Muscle layer of colon (tissue), 2 donors: ENCODE measurements at regions not wholly inside any gene's neighbourhood (a gene's known extent, or its start where the extent isn't known, plus 50 kb on each side); places are given as distances from the start of the nearest gene placed in this dataset.

Experiments used
- H3K27ac ChIP-seq: one replicate; pipeline ENCODE4 v1.7.0; 2013; ENCODE audit warnings: low read depth, mild to moderate bottlenecking, low read length, moderate library complexity
- H3K27me3 ChIP-seq, 2 donors: one replicate each; pipeline ENCODE4 v1.7.0; 2013; ENCODE audit warnings: low read length in 2 of 2, mild to moderate bottlenecking in 2 of 2; ENCODE audit not compliant: insufficient read depth in 2 of 2, control insufficient read depth in 1 of 2
- H3K36me3 ChIP-seq: one replicate; pipeline ENCODE4 v1.7.0; 2013; ENCODE audit warnings: mild to moderate bottlenecking, low read length; ENCODE audit not compliant: insufficient read depth
- H3K4me1 ChIP-seq: one replicate; pipeline ENCODE4 v1.7.0; 2013; ENCODE audit warnings: mild to moderate bottlenecking, low read length; ENCODE audit not compliant: insufficient read depth
- H3K4me3 ChIP-seq, 2 donors: one replicate each; pipeline ENCODE4 v1.7.0; 2013; ENCODE audit warnings: low read length in 2 of 2, low read depth in 1 of 2, mild to moderate bottlenecking in 1 of 2, moderate library complexity in 1 of 2
- H3K9ac ChIP-seq: one replicate; pipeline ENCODE4 v1.7.0; 2013; ENCODE audit warnings: low read length
- H3K9me3 ChIP-seq: one replicate; pipeline ENCODE4 v1.7.0; 2013; ENCODE audit warnings: mild to moderate bottlenecking, low read length
- donor health status: abdominal sarcoma.
- donor health status: Adenocarcinoma of cecum.

DNA sequence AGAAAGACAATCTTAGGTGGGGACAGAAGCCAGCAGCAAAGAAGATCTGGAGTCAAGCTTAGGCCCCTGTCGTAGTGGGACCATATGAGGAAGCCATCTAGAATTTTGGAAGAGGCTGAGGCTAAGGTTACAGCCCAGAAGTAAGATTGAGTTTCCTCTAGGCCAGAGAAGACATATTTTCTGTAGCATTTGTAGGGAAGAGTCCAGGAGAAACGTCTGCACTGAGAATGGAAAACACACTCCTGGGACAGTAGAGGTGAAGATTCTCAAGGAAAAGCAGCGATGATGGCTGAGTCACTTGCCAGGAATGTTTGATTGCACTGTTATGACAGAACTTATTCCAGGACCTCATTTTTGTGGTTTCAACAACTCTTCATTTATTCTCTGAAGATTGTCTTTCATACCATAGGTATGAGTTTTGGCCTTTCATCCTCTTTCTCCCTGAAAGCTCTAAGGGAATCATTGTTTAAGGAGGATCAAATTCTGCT, 107.2 kb downstream of the GTPBP8 start:
- H3K4me1 ChIP-seq = no peaks in the 10 kb centered on the region
- no peaks in the 10 kb centered on the region for H3K27me3 ChIP-seq
- no peaks in the 10 kb centered on the region for H3K9me3 ChIP-seq
- no peak overlapping the region for H3K4me3 ChIP-seq
- H3K9ac ChIP-seq = no peak overlapping the region
- no peak overlapping the region for H3K27ac ChIP-seq
- no peaks in the 10 kb centered on the region for H3K36me3 ChIP-seq

DNA sequence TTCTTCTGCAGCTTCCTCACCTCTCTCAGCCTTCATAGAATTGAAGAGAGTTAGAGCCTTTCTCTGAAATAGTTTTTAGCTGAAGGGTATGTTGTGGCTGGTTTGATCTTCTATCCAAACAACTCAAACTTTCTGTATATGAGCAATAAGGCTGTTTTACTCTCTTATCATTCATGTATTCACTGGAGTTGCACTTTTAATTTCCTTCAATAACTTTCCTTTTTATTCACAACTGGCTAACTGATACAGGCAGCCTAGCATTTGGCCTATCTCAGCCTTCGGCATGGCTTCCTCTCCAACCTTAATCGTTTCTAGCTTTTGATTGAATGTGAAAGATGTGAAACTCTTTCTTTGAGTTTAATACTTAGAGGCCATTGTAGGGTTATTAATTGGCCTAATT, 109.3 kb downstream of the GTPBP8 start:
- Histone ChIP-seq H3K9me3 (no peaks in the 10 kb centered on the region), H3K27me3 (no peaks in the 10 kb centered on the region), H3K4me3 (no peak overlapping the region), H3K36me3 (no peaks in the 10 kb centered on the region), H3K4me1 (peaks cover 6% of the 10 kb centered on the region), H3K9ac (no peak overlapping the region), H3K27ac (no peak overlapping the region)

- no peak overlapping the region for H3K4me3 ChIP-seq
- no peaks in the 10 kb centered on the region for H3K27me3 ChIP-seq
- no peak overlapping the region for H3K27ac ChIP-seq
- no peaks in the 10 kb centered on the region for H3K9me3 ChIP-seq
- peaks cover 11% of the 10 kb centered on the region for H3K4me1 ChIP-seq
- H3K9ac ChIP-seq = no peak overlapping the region
- H3K36me3 ChIP-seq = no peaks in the 10 kb centered on the region
These were observed 107.8 kb upstream of the BOC start for GRCh38 chr3:113103588-113103987.

GRCh38 chr3:113104357-113105092, 106.8 kb upstream of the BOC start:
- Histone ChIP-seq H3K36me3 (no peaks in the 10 kb centered on the region), H3K27me3 (no peaks in the 10 kb centered on the region), H3K4me1 (peaks cover 11% of the 10 kb centered on the region), H3K4me3 (no peak overlapping the region), H3K27ac (peak overlapping the region; percentile 19), H3K9ac (no peak overlapping the region), H3K9me3 (no peaks in the 10 kb centered on the region)

DNA sequence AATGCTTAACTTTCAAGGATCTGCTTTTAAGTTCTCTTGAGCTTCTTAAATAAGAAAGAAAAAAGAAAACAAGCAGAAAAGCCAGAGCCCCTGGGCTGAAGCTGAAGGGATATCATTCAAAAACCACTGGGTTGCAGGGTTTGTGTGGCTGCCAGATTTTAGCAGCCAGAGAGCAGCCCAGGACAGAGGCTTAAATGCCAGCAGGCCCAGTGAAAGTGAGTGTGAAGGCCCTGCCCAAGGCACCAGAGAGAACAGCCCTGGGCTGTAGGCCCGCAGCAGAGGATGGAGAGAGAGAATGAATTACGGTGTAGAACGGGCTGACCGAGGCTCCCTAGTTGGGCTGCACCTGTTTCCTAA, 106.3 kb upstream of the BOC start:
- no peaks in the 10 kb centered on the region for H3K9me3 ChIP-seq
- H3K36me3 ChIP-seq = no peaks in the 10 kb centered on the region
- H3K4me3 ChIP-seq = no peak overlapping the region
- peak overlapping the region; percentile 19 for H3K27ac ChIP-seq
- H3K9ac ChIP-seq = no peak overlapping the region
- H3K4me1 ChIP-seq = peaks cover 11% of the 10 kb centered on the region
- no peaks in the 10 kb centered on the region for H3K27me3 ChIP-seq

- H3K36me3 ChIP-seq = no peaks in the 10 kb centered on the region
- no peaks in the 10 kb centered on the region for H3K9me3 ChIP-seq
- H3K27ac ChIP-seq = no peak overlapping the region
These were observed 105.2 kb upstream of the BOC start for GRCh38 chr3:113105966-113106660.

DNA sequence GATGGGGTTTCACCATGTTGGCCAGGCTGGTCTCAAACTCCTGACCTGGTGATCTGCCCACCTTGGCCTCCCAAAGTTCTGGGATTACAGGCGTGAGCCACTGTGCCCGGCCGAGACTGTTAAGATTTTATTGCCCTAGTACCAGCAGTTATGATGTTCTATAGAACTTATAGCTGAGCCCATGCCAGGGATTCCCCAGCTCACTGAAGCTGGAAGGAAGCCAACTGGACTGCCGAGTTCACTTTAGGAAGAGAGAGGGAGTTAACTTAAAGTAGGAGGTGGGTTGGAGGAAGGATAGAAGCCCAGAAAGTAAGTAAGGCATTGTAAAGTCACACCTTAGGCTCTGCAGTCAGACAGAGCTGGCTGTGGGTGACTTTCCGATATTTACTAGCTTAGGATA, 101.1 kb upstream of the BOC start:
- H3K4me3 ChIP-seq = no peak overlapping the region
- H3K9me3 ChIP-seq = no peaks in the 10 kb centered on the region
- H3K4me1 ChIP-seq = peaks cover 11% of the 10 kb centered on the region
- no peak overlapping the region for H3K27ac ChIP-seq
- no peak overlapping the region for H3K9ac ChIP-seq
- no peaks in the 10 kb centered on the region for H3K36me3 ChIP-seq
- no peaks in the 10 kb centered on the region for H3K27me3 ChIP-seq

More at GRCh38 chr3:113105966-113106660, 105.2 kb upstream of the BOC start:
- Histone ChIP-seq H3K27me3 (no peaks in the 10 kb centered on the region), H3K4me1 (peaks cover 19% of the 10 kb centered on the region), H3K4me3 (no peak overlapping the region), H3K9ac (no peak overlapping the region)

DNA sequence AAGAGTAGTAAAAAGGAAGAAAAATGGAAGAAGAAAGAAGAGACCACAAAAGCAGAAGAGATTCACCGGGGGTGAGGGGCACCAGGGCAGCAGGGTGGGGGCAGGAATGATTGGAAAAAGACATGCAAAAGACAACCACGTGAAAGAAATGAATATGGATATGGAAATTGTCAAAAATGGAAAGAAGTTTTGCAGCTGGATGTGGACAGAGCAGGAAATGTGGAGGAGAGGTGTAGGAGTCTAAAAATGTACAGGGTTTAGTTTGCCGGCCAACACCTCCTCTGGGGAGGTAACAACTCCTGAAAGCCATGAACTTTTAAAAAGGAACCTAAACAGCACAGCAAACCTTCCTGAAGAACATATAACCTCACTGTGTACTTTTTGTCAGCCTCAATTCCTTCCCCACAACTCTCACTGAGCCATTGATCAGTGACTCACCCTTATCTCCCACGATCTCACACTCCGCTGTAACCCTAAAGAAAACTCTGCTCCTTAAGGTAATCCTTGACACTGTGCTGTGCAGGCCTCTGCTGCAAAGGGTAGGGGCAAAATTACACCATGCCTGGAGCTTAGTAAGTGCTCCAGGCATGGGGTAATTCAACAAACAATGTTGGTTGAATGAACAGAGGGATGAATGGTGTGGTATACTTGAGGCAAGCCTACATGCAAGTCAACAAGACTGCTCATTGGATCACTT, 100.2 kb upstream of the BOC start:
- Histone ChIP-seq H3K9ac (no peak overlapping the region), H3K4me1 (peaks cover 8% of the 10 kb centered on the region), H3K9me3 (no peaks in the 10 kb centered on the region), H3K36me3 (no peaks in the 10 kb centered on the region), H3K27ac (no peak overlapping the region), H3K27me3 (no peaks in the 10 kb centered on the region), H3K4me3 (no peak overlapping the region)

GRCh38 chr3:113113361-113113760, 98.0 kb upstream of the BOC start:
- no peak overlapping the region for H3K27ac ChIP-seq
- no peaks in the 10 kb centered on the region for H3K27me3 ChIP-seq
- H3K9me3 ChIP-seq = no peaks in the 10 kb centered on the region
- H3K4me1 ChIP-seq = peaks cover 22% of the 10 kb centered on the region
- H3K4me3 ChIP-seq = no peak overlapping the region
- no peak overlapping the region for H3K9ac ChIP-seq
- no peaks in the 10 kb centered on the region for H3K36me3 ChIP-seq

DNA sequence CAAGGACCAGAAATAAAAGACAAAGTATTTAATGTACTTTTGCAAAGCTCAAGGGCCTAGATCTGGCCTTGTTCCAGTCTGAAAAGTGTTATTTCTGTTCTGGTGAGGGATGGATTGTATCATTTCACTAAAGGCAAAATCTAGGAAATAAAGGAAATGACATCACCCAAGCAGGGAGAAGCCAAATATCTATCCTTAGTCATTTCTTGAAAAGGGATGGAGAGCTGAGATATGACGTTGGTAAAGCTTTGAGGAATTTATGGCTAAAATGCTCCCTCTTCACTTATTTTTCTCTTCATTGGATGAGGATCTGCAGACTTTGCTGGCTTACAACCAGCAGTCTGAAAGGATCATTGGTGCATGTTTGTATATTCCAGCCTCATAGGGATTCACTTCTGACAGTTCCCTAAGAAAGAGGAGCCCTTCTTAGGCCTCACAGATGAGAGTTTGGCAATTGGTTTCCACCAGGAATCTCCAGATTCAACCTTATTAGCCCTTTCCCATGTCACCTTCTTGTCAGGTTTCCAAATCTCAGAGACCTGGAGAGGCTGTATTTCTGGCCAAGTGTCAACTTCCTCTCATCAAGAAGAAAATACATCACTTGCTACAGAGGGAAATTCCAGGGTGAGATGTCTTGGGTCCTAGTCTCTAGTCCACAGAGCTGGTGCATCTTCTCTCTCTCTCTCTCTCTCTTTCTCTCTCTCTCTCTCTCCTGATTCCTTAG, 93.7 kb upstream of the BOC start:
- H3K4me1 ChIP-seq = peaks cover 24% of the 10 kb centered on the region
- H3K27me3 ChIP-seq = no peaks in the 10 kb centered on the region
- H3K9me3 ChIP-seq = no peaks in the 10 kb centered on the region
- H3K9ac ChIP-seq = no peak overlapping the region
- H3K36me3 ChIP-seq = no peaks in the 10 kb centered on the region
- H3K4me3 ChIP-seq = no peak overlapping the region
- H3K27ac ChIP-seq = peak overlapping the region; percentile 43

DNA sequence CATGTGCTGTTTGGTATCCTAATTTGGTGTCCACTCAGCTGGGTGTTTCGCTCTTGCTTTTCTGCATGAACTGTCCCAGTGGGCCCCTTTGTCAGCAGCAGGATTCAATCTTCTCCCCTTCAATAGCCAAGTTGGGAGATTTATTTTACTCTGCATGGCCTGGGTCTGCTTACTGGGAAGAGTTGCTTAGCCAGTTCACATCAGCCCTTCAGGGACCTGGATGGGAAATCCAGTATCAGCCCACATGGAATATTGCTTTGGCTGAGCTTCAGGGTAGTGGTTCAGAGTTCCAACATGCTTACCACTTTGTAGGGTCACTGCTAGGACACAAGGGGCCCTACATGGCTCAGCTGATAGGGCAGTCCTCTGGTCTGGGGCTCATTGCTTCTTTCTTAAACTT, 93.0 kb upstream of the BOC start:
- Histone ChIP-seq H3K4me3 (no peak overlapping the region), H3K9ac (no peak overlapping the region), H3K4me1 (peaks cover 24% of the 10 kb centered on the region), H3K36me3 (no peaks in the 10 kb centered on the region), H3K27me3 (no peaks in the 10 kb centered on the region), H3K27ac (peak overlapping the region; percentile 22), H3K9me3 (no peaks in the 10 kb centered on the region)
